ENCODE measurements at regions not wholly inside any gene's neighbourhood (a gene's known extent, or its start where the extent isn't known, plus 50 kb on each side); places are given as distances from the start of the nearest gene placed in this dataset.

GRCh38 chr14:100438271-100438670, 115.1 kb downstream of the SLC25A47 start:
- TF ChIP-seq CTCF (IDR thresholded peaks at IDR 0.05; ENCODE audit: control extremely low read depth in 1 of 3, insufficient read depth in 1 of 3, low read depth in 1 of 3, low read length in 3 of 3) (no peak), HDAC6 (IDR thresholded peaks at IDR 0.05; ENCODE audit: low read depth, low read length) (no peak), TEAD4 (IDR thresholded peaks at IDR 0.05; ENCODE audit: low read depth, low read length) (no peak), HDAC2 (IDR thresholded peaks at IDR 0.05; ENCODE audit: borderline replicate concordance in 1 of 2, low read depth in 2 of 2, low read length in 2 of 2) (no peak), CHD2 (IDR thresholded peaks at IDR 0.05; ENCODE audit: low read length) (no peak), EP300 (IDR thresholded peaks at IDR 0.05; ENCODE audit: borderline replicate concordance in 1 of 2, low read depth in 2 of 2, low read length in 2 of 2) (no peak), TAF1 (IDR thresholded peaks at IDR 0.05; ENCODE audit: low read depth, low read length) (no peak), GTF2F1 (IDR thresholded peaks at IDR 0.05; ENCODE audit: borderline replicate concordance, low read depth, low read length) (no peak), POLR2A (IDR thresholded peaks at IDR 0.05; ENCODE audit: control extremely low read depth in 1 of 2, low read depth in 2 of 2, low read length in 2 of 2) (no peak), YY1 (IDR thresholded peaks at IDR 0.05; ENCODE audit: low read depth, low read length) (no peak), SP1 (IDR thresholded peaks at IDR 0.05; ENCODE audit: low read depth, low read length) (no peak), EGR1 (IDR thresholded peaks at IDR 0.05; ENCODE audit: borderline replicate concordance, low read depth, low read length) (no peak)

Data from H1 (cell line).